PFSK-1 (cell line): ENCODE measurements at regions not wholly inside any gene's neighbourhood (a gene's known extent, or its start where the extent isn't known, plus 50 kb on each side); places are given as distances from the start of the nearest gene placed in this dataset.

Source experiments
- FOXP2 ChIP-seq: optimal IDR thresholded peaks from 2 replicates; pipeline ENCODE3; 2011; ENCODE audit warnings: borderline replicate concordance, control low read depth, inconsistent platforms; ENCODE audit not compliant: insufficient read depth; ENCODE audit errors: extremely low read length, extremely low read depth
- POLR2AphosphoS5 ChIP-seq: IDR thresholded peaks from 2 replicates; pipeline ENCODE4 v1.6.1; 2012; ENCODE audit warnings: low read depth, mild to moderate bottlenecking, control low read depth, low read length, moderate library complexity
- SIN3A ChIP-seq: IDR thresholded peaks from 2 replicates; pipeline ENCODE4 v1.6.1; 2012; ENCODE audit warnings: mild to moderate bottlenecking, low read length, moderate library complexity, borderline replicate concordance; ENCODE audit not compliant: insufficient read depth
- TAF1 ChIP-seq: IDR thresholded peaks from 2 replicates; pipeline ENCODE4 v1.6.1; 2012; ENCODE audit warnings: low read length, control low read depth, borderline replicate concordance; ENCODE audit not compliant: insufficient read depth
- TF ChIP-seq, protein P1 (sequence below), 2 experiments: IDR thresholded peaks; 2 replicates each; pipeline versions ENCODE4 v1.6.1 to v1.8.0; 2011 to 2012; ENCODE audit warnings: low read depth in 2 of 2, low read length in 2 of 2, control low read depth in 1 of 2, inconsistent platforms in 1 of 2, mild to moderate bottlenecking in 1 of 2, moderate library complexity in 1 of 2; ENCODE audit not compliant: insufficient read depth in 1 of 2

DNA sequence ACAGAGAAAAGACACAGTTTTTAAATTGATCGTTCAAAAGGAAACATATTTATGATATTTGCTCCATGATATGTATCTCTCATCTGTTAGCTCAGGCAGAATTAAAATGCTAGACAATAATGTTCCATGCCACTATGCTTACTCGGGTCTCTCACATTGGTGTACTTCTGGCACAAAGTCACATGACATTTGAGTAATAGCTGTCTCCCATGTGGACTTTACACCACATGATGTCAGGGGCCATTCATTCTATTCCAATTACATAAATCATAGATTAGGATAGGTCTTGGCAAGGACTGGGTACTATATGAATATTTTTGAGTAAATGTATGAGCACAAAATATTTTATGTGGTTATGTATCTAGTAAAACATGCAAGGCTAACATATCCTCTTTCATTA, 648.4 kb downstream of the PLA2G4A start:
- TF ChIP-seq, protein P1, sequence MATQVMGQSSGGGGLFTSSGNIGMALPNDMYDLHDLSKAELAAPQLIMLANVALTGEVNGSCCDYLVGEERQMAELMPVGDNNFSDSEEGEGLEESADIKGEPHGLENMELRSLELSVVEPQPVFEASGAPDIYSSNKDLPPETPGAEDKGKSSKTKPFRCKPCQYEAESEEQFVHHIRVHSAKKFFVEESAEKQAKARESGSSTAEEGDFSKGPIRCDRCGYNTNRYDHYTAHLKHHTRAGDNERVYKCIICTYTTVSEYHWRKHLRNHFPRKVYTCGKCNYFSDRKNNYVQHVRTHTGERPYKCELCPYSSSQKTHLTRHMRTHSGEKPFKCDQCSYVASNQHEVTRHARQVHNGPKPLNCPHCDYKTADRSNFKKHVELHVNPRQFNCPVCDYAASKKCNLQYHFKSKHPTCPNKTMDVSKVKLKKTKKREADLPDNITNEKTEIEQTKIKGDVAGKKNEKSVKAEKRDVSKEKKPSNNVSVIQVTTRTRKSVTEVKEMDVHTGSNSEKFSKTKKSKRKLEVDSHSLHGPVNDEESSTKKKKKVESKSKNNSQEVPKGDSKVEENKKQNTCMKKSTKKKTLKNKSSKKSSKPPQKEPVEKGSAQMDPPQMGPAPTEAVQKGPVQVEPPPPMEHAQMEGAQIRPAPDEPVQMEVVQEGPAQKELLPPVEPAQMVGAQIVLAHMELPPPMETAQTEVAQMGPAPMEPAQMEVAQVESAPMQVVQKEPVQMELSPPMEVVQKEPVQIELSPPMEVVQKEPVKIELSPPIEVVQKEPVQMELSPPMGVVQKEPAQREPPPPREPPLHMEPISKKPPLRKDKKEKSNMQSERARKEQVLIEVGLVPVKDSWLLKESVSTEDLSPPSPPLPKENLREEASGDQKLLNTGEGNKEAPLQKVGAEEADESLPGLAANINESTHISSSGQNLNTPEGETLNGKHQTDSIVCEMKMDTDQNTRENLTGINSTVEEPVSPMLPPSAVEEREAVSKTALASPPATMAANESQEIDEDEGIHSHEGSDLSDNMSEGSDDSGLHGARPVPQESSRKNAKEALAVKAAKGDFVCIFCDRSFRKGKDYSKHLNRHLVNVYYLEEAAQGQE (IDR thresholded peaks at IDR 0.05; ENCODE audit: insufficient read depth in 1 of 2, low read depth in 2 of 2, low read length in 2 of 2): no peak
- no peak for TF ChIP-seq POLR2AphosphoS5
- TF ChIP-seq SIN3A: no peak
- no peak for TF ChIP-seq TAF1
- no peak for TF ChIP-seq FOXP2
